AG10803 (cell line): ENCODE measurements at regions not wholly inside any gene's neighbourhood (a gene's known extent, or its start where the extent isn't known, plus 50 kb on each side); places are given as distances from the start of the nearest gene placed in this dataset.

ENCODE experiments used
- DNase-seq: peaks from one replicate; pipeline ENCODE4 v3.0.0; 2010; ENCODE audit warnings: low read depth
- H3K4me3 ChIP-seq: 2 replicates; pipeline ENCODE4 v1.5.1; 2011; ENCODE audit warnings: mild to moderate bottlenecking, low read length, control low read depth
- TF ChIP-seq, protein P1 (sequence below): conservative IDR thresholded peaks from 2 replicates; pipeline ENCODE4 v1.5.1; 2011; ENCODE audit warnings: mild to moderate bottlenecking, low read length, control low read depth, inconsistent platforms

DNA sequence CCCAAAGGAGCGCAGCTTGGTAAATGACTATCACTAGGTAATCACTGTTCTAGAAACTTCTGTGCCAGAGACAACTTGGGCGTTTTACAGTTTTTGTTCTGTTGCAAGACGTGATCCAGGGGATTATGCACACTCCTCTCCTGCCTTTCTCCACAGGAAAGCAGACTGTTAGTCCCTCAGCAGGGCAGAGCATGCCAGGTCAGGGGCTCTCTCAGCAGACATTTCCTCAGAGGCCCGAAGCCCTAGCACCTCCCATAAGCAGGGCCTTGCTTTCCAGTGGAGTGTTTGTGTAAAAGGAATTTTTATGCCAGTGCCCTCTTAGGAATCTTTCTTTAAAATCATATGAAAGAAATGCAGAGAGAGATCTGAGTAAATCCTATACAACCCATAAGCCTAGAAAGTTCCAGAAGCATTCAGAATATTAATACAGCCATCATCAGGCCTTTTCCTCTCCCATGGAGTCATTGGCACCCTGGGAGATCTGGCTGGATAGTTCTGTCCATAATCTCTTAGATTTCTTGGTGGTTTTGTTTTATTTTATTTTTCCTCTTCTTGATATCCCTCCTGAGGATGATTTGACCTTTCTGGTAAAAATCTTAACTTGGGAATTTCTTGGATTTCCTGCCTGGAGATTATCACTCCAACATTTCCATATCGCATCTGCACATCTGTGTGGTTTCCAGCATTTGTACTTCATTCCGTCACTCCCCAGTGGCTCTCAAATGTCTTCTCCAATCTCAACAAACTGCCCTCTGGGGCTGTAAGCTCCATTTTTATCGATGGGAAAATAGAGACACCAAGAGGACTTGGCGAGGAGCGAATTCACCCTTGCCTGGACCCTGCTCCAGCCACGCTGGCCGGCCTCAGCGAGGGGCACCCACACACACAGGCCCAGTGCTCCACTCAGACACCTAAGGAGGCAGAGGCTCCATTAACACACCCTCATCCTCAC is 116.1 kb downstream of the PSMG1 start:
- no peak for DNase-seq
- TF ChIP-seq, protein P1, sequence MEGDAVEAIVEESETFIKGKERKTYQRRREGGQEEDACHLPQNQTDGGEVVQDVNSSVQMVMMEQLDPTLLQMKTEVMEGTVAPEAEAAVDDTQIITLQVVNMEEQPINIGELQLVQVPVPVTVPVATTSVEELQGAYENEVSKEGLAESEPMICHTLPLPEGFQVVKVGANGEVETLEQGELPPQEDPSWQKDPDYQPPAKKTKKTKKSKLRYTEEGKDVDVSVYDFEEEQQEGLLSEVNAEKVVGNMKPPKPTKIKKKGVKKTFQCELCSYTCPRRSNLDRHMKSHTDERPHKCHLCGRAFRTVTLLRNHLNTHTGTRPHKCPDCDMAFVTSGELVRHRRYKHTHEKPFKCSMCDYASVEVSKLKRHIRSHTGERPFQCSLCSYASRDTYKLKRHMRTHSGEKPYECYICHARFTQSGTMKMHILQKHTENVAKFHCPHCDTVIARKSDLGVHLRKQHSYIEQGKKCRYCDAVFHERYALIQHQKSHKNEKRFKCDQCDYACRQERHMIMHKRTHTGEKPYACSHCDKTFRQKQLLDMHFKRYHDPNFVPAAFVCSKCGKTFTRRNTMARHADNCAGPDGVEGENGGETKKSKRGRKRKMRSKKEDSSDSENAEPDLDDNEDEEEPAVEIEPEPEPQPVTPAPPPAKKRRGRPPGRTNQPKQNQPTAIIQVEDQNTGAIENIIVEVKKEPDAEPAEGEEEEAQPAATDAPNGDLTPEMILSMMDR: no peak
- no peak overlapping the region for H3K4me3 ChIP-seq

DNA sequence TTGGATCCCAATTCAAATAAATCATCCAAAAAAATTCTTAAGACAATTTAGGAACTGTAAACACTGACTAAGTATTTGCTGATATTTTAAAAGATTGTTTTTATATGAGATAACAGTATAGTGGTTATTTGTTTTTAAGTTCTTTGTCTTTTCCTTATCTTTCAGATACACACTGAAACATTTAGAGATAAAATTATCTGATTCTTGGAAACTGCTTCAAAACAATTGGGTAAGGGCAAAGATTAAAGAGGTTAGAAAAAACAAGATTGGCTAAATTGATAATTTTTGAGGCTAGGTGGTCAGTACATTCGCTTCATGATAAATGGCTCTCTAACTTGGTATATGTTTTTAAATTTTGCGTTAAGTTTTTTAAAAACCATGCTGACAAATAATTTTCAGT is 117.3 kb downstream of the PSMG1 start:
- TF ChIP-seq, protein P1: no peak
- H3K4me3 ChIP-seq: no peak overlapping the region
- no peak for DNase-seq

DNA sequence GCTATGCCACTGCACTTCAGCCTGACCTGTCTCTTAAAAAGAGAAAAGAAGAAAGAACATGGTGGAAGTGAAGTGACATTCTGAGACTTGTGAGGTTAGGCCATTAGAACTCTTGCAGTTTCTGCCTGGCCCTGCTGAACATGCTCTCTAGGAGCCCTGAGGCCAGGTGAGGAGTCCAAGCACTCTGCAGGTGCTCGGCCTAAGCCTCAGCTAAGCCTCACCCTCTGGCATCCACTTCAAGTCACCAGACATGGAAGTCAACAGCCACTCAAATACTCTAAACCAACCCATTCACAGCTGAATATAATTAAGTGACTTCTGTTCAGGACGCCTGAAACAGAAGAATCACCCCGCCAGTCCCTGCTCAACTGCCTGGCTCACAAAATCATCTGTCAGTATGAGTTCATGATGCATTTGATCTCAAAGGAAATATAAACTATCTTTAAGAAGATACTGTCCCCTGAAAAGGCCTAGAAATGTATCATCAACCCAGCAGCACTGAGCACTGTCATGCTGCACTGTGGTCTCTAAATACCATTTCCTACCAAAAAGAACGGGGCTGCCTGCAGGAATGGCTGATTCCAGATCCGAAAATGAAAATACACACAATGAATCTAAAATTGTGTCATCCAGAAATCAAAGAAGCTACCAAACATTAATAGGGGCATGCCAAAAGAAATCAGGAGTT is 118.8 kb downstream of the PSMG1 start:
- TF ChIP-seq, protein P1: no peak
- no peak for DNase-seq
- H3K4me3 ChIP-seq: no peak overlapping the region

DNA sequence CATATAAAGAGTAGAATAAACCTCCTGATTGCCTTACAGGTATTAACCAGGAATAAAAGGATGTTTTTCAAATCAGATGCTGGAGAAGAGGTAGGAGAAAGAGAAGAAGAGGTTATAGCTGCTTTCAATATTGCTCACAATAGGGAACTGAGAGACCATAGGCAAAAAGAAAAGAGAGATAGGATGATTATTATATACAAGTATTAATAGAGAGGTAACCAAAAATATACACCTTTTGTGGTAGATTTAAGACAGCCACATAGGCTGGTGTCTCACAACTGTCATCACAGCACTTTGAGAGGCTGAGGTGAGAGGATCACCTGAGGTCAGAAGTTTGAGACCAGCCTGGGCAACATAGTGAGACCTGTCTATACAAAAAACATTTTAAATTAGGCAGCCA is 119.7 kb downstream of the PSMG1 start:
- TF ChIP-seq, protein P1: no peak
- no peak for DNase-seq
- H3K4me3 ChIP-seq: no peak overlapping the region

DNA sequence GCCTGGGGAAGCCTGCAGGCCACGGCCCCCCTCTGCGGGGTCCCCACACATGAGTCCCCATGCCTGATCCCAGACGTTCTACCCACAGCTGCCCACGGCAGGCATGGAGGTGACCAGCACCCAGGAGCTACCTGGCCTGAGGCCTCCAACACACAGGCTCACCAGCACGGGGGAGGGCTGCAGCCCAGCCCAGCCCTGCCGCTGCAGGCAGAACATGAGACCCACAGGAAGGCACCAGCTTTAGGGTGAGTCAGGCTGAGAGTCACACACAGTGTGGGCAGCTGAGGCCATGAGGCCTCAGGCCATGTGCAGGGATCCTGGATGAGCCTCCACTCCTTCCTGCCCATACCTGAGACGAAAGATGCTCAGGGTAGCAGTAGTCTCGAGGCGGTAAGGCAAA is 121.1 kb downstream of the PSMG1 start:
- TF ChIP-seq, protein P1: no peak
- no peak overlapping the region for H3K4me3 ChIP-seq
- DNase-seq: no peak

DNA sequence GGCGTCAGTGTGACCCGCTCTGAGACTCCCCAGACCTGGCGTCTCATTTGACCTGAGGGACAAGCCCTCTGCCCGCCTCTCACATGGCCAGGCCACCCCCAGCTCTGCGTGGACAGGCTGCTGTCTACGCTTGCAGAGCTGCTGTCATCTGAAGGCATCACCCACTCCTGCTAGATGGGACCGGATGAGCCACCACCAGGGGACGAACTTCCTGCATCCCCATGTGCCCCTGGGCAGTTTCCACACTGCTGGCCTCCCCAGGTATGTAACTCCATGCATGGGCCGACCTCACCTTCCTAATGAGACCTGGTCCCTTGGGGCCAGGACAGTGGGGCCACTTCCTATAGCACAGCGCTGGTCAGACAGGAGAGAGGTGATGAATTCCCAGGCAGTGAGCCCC is 121.5 kb downstream of the PSMG1 start:
- TF ChIP-seq, protein P1: no peak
- H3K4me3 ChIP-seq: no peak overlapping the region
- no peak for DNase-seq
